Activated T-cell treated with anti-CD3 and anti-CD28 coated beads for 48 hours (primary cell): ENCODE measurements at regions not wholly inside any gene's neighbourhood (a gene's known extent, or its start where the extent isn't known, plus 50 kb on each side); places are given as distances from the start of the nearest gene placed in this dataset.
"Not testable (repeated sequence)": the region's sequence is repeated elsewhere in the genome, so short reads cannot be mapped to it uniquely, and the experiment has no call there.

ENCODE experiments used
- DNase-seq: peaks from one replicate; pipeline ENCODE4 v3.0.0-alpha.2; 2020; ENCODE audit warnings: low read depth

DNA sequence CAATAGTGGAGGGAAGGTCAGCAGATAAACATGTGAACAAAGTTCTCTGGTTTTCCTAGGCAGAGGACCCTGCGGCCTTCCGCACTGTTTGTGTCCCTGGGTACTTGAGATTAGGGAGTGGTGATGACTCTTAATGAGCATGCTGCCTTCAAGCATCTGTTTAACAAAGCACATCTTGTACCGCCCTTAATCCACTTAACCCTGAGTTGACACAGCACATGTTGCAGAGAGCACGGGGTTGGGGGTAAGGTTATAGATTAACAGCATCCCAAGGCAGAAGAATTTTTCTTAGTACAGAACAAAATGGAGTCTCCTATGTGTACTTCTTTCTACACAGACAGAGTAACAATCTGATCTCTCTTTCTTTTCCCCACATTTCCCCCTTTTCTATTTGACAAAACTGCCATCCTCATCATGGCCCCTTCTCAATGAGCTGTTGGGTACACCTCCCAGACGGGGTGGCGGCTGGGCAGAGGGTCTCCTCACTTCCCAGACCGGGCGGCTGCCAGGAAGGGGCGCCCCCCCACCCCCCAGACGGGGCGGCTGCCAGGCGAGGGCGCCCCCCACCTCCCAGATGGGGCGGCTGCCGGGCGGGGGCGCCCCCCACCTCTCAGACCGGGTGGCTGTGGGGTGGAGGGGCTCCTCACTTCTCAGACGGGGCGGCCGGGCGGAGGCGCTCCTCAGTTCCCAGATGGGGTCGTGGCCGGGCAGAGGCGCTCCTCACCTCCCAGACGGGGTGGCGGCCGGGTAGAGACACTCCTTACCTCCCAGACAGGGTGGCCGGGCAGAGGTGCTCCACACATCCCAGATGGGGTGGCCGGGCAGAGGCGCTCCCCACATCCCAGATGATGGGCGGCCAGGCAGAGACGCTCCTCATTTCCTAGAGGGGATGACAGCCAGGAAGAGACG is 361.6 kb upstream of the SGO1 start:
- not testable (repeated sequence) for DNase-seq

DNA sequence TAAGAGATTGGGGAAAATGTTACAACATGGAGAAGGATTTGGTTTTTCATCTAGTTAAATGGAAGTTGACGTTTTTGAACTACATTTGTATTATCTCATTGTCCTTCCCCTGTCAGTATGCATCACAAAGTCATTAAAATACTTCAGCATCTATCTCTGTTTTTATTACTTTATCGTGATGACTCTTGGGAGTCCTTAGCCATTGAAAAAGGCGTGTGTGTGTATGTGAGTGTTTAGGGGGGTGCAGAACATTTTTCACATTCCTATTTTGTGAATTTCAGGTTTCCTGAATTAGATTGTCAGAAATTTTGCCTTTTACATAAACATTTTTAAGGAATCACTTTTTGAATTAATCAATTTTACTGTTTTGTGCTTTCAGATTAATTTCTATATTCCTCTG is 360.6 kb upstream of the SGO1 start:
- no peak for DNase-seq

DNA sequence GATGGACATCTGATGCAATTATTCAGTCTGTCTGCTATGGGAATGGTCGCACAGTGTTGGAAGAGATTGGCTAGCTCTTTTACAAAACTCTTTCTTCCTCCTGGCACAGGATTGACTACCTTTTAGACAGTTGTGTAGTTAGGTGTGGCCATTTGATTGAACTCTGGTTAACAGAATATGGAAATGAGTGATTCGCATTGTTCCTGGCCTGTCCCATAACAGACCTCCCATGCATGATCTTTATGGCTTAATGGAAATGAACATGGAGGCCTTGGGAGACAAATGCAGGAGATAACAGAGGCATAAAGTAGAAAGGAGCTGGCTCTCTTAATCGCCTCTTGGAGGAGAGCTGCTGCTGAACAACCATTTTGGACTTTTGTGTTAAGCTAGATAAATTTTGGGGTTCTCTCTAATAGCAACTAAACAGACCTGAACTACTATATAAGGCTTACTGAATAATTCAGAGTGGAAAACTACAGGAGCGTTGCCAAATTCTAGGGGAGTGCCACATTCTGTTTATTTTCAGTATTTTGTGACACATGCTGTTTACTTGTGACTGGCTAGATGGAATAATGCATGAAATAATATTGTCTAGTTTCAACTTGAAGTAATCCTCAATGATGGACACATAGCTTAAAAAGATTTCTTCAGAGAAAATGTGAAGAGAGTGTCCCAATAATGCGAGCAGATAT is 357.7 kb upstream of the SGO1 start:
- DNase-seq, result no peak

DNA sequence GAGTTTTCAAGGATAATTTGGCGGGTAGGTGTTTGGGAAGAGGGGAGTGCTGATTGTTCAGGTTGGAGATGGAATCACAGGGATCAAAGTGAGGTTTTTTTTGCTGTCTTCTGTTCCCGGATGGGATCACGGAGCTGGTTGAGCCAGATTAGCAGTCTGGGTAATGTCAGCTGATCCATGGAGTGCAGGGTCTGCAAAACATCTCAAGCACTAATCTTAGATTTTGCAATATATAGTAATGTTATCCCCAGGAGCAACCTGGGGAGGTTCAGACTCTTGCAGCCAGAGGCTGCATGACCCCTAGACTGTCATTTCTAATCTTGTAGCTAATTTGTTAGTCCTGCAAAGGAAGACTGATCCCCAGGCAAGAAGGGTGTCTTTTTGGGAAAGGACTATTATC is 354.1 kb upstream of the SGO1 start:
- no peak for DNase-seq

DNA sequence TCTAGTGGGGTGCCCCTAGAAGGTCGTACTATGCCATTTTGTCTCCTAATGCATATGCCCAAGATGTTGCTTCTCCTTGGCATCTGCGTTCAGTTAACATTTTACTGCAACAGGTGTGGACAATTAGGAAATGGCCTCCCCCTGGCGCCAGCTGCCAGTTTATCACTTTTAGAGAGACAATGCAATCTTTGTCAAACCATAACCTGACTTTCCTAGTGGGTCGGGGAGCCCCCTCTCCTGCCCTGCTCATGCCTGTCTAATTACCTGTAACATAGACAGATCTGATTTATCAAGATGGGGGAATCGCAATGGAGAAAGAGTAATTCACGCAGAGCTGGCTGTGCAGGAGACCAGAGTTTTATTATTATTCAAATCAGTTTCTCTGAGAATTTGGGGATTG is 353.7 kb upstream of the SGO1 start:
- DNase-seq, result no peak

DNA sequence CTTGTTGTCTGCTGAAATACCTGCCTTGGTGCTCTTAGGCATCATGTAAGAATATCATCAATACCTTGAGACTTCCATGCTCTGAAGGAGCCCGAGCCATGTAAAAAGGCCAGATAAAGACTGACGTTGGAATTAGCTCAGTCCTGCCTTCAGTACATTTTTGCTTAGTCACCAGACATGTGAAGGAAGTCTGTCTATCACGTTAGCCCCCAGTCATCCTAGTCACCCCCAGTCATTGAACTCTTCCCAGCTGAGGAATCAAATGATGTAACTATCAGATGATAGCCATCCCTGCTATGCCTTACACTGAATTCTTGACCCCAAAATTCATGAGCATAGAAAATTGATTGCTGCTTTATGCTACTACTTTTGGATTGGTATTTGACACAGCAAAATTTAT is 351.2 kb upstream of the SGO1 start:
- no peak for DNase-seq

DNA sequence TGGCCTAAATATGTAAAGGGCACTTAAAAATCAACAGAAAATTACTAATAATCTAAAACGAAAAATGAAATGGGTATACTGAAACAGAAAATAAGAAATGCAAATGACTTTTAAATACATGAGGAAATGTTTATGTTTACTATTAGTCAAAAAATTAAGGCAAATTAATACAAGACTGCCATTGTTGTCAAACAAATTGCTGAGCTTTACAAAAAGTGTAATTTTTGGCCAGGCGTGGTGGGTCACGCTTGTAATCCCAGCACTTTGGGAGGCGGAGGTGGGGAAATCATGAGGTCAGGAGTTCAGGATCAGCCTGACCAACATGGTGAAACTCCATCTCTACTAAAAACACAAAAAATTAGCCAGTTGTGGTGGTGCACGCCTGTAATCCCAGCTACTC is 343.9 kb upstream of the SGO1 start:
- no peak for DNase-seq

DNA sequence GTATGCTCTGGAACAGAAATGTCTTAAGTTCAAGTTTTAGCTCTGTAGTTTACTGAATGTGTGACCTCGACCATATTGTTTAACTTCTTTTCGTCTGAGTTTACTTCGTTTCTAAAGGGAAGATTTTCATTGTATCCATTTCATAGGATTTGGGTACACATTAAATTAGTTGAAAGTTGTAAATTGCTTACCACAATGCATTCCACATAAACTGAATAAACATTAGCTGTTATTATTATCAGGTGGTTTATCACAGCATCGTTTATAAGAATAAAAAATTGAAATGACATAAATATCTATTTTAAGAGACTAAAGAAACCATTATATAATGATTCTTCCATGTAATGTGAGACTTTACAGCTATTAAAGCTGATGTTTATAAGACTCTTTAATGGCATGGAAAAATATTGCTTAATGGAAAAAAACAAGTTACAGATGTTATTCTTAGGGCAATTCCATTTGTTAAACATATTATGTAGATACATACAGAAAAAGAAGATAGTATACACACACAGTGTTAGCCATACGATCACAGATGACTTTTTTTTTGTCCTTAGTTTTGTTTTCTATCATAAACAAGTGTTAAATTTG is 342.3 kb upstream of the SGO1 start:
- DNase-seq, result no peak

DNA sequence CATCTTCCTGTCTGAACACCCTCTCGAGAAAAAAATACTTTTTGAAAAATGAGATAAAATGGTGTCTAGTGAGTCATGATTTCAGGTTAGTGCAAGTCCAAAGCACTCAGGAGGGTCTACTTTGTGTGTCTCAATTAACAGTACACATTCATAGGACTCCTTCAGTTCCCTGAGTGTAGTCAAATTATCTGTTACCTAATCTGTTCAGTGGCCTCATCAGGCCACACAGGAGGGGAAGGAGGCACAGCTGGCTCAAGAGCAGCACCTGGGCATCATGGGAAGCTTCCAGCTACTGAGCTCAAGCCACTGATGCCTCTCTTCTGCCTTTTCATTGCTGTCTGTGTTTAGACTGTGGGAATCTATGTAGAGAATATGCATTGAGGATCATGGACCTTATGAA is 341.4 kb upstream of the SGO1 start:
- DNase-seq, result no peak

DNA sequence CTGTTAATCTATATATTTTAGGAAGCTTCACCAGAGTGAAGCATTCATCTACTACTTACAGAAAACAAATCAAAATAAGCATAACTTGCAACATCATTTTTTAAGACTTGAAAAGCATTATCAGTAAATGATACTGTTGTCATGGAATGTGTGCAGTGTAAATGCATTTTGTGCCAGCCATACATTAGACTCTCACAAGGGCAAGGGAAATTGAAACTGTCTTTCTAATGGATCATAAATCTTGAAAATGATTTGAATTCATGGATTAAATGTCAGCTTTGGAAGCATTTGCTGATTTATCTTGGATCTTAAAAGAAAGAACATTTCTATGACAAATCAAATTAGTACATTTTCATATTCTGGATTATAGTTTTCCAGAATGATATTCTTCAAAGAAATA is 338.3 kb upstream of the SGO1 start:
- DNase-seq, result no peak

DNA sequence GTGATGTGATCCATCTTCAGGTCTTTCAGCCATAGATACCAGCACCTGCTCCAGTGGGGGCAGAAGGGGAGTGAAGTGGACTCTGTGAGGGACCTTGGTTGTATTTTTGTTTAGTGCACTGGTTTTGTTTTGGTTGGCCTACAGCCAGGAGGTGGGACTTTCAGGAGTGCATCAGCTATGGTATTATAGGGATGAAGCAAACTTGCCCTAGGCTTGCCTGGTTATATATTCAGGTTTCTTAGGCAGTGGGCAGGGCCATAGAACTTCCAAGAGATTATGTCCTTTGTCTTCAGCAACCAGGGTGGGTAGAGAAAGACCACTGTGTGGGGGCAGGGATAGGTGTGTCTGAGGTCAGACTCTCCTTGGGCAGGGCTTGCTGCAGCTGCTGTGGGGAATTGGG is 337.3 kb upstream of the SGO1 start:
- no peak for DNase-seq

DNA sequence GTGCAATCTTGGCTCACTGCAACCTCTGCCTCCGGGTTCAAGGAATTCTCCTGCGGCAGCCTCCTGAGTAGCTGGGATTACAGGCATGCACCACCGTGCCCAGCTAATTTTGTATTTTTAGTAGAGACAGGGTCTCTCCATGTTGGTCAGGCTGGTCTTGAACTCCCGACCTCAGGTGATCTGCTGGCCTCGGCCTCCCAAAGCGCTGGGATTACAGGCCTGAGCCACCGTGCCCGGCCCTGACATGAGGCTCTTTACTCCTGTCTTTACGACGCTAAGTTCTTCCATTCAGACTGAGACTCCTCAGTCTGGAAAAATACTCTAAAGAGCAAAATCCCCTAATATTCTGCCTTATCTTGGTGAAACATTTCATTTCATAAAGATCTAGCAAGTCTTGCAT is 331.3 kb upstream of the SGO1 start:
- DNase-seq, result not testable (repeated sequence)

DNA sequence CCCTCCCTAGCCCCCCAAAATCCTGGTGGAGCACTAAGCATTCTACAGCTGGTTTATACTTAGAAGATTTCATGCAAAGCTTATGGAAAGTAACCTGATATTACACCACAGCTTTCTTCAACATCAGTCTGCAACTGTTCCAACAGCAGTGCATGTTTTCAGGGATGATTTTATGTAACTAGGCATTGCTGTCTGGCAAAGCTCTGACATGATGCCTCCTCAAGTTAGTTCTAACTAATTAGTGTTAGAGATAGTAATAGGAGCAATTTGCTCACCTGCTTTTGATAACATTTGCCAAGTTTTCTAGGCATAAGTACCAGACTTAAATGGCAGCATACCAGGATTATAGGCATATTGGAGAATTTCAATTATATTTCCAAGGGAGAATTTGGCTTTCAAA is 330.3 kb upstream of the SGO1 start:
- no peak for DNase-seq

DNA sequence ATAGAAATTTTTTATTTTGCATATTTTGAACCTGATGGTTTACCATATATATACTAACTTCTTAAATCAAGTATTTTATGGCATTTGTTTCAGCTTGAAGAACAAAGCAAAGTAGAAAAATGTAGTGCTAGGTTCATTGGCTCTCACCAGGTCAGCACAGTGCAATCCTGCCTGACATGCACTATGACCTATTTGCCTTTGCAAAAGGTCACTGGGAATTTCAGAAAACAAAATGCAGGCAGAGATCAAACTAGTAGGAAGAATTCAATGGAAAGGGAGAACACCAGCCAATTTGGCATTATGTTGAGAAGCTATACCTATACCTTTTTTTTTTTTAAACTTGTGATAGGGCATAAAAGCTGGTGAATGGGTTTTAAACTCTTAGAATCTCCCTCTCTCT is 329.8 kb upstream of the SGO1 start:
- no peak for DNase-seq

DNA sequence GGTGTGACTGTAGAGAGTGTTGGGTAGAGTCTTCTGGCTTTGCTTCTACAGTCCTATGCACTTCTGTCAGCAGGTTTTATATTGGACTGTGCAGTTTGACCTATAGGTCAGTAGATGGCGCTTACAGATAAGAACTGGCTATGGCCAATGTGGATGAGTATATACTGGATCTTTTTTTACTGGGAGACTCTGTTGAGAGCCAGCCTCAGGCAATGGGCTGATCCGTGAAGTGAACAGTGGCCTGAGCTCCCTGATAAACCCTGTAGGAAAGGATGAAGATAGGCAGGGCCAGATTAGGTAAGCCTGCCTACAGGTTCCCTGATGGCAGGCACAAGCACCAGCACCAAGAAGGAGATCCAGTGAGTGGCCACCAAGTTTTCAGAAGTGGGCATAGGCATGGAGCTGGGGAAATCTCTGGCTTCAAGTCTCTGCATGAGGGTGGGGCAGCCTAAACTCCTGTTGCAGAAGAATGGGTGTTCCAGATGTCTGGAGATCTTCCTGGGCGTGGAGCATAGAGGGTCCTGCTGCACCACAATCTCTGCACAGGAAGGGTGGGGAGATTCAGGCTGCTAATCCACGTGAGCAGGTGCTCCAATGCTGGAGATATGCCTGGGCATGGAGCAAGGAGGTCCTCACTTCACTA is 326.0 kb upstream of the SGO1 start:
- DNase-seq, result no peak

DNA sequence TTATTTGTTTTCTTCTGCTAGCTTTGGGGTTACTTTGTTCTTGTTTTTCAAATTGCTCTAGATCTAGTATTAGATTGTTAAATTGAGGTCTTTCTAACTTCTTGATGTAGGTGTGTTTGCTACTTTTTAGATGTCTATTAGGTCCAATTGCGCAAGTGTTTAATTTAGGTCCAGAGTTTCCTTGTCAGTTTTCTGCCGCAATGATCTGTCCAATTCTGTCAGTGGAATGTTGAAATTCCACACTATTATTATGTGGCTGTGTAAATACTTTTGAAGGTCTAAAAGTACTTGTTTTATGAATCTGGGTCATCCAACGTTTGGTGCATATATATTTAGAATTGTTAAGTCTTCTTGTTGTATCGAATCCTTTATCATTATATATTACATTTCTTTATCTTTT is 324.4 kb upstream of the SGO1 start:
- DNase-seq, result no peak

DNA sequence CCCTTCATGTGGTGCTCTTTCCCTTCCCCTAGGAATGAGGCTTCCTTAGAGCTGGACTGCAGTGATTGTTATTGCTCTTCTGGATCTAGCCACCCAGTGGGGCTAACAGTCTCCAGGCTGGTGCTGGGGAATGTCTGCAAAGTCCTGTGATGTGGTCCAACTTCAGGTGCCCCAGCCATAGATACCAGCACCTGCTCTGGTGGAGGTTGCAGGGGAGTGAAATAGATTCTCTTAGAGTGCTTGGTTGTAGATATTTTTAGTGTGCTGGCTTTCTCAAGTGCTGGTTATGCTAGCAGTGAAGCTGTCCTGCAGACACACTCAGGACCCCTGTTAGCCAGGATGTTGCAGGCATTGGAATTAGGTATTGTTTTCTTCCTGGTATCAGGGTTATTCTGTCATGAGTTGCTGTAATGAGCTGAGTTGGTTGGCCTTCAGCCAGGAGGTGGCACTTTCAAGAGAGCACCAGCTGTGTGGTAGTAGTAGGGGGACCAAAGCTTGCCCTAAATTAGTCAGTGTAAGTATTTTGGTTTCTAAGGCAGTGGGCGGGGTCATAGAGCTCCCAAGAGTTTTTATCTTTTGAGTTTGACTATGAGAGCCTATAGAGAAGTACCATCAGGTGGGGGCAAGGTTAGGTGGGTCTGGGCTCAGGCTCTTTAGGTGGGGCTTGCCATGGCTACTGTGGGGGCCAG is 317.5 kb upstream of the SGO1 start:
- DNase-seq, result no peak

DNA sequence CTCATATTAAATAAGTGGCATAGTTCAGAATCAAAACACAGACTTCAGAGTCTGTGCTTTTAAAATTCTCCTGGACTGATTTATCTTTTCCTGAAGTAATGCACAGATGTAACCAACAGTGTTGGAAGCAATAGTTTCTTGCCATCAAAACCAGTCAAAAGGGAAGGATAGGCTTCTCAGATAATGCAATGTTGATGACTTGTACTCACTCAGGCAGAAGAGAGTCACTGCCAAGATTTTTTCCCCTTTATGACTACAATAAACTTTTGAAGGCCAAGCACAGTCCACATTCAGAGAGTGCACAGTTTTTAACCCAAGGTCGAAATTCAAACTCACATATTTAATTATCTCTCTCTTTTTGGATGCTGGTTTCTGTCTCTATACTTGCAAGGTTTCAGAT is 305.0 kb upstream of the SGO1 start:
- no peak for DNase-seq

DNA sequence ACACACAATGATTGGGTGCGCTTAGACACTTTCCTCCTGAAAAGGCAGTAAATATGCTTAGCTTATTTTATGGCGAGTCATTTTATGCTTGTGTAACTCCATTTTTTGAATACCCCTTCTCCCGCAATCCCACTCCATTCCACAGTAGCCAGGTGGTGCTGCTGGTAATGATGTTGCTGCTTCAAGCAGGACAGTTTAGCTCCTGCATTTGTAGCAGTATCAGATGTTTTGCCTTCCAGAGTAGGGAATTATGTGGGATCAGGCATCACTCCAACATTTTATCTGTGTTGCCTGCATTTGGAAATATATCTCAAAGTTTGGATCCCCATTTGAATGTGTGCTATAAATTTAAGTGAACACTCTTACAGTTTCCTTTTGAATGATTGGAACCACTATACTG is 302.1 kb upstream of the SGO1 start:
- DNase-seq, result no peak

DNA sequence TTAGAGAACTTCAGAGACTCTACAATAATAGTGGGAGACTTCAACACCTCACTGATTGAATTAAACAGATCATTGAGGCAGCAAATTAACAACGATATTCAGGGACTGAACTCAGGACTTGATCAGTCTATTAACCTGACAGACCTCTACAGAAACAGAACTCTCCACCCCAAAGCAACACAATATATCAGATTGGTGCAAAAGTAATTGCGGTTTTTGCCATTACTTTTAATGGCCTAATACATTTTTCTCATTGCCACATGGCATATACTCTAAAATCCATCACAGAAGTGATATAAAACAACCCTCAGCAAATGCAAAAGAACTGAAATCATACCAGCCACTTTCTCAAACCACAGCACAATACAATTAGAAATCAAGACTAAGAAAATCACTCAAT is 298.1 kb upstream of the SGO1 start:
- DNase-seq, result no peak

DNA sequence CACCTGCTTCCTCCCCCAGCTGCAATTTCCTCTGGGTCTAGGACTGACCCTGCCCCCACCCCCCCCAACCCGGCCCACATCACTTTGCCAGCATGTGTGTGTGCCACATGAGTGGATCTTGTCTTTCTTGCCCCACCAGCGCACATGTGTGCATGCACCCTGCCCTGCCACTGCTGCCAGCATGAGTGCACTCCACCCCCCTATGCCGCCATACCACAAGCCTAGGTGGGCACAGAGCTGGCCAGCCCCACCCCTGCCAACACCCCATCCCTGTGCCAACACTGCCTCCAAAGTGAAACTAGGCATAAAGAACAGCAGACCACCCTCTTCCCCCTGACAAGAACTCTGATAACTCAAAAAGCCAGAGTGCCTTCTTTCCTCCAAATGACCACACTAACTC is 296.3 kb upstream of the SGO1 start:
- DNase-seq, result no peak

DNA sequence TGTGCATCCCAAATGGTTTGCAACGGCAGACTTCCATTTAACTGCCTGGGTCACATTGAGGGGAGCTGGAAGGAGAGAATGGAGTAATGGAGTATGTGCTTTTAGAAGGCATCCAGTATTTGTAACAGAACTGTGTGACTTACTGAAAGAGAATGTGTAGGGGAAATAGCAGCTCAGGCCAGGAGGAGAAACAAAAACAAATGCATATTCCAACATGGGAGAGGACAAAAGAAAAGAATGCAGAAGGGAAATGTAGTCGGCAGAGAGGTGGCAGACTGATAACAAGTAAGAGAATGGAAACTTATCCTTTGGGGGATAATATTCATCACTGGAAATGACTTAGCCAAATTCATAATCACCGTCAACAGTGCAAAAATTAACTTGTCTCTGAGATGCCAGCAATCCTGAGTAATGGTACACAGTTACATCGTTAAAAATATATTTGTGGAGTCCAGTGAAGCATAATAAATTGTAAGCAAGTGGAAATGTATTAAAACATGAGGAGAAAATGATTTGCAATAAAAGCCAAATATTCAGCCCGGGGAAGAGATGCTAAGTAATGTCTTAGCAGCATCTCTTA is 294.9 kb upstream of the SGO1 start:
- DNase-seq, result no peak
